Neural progenitor cell (in vitro differentiated cells): ENCODE measurements at regions not wholly inside any gene's neighbourhood (a gene's known extent, or its start where the extent isn't known, plus 50 kb on each side); places are given as distances from the start of the nearest gene placed in this dataset.

Experiments used
- EZH2 ChIP-seq: fragments of 200-600 bp; sonication (generic); IDR thresholded peaks from 2 replicates; pipeline ENCODE4 v1.6.1; 2017; ENCODE audit warnings: antibody characterized with exemption, mild to moderate bottlenecking, moderate library complexity
- EZH2phosphoT487 ChIP-seq: fragments of 200-600 bp; sonication (generic); IDR thresholded peaks from 2 replicates; pipeline ENCODE4 v1.6.1; 2017; ENCODE audit warnings: antibody characterized with exemption
- TF ChIP-seq, protein P1 (sequence below): fragments of 200-600 bp; sonication (generic); IDR thresholded peaks from 2 replicates; pipeline ENCODE4 v1.5.1; 2017; ENCODE audit warnings: antibody characterized with exemption, mild to moderate bottlenecking

DNA sequence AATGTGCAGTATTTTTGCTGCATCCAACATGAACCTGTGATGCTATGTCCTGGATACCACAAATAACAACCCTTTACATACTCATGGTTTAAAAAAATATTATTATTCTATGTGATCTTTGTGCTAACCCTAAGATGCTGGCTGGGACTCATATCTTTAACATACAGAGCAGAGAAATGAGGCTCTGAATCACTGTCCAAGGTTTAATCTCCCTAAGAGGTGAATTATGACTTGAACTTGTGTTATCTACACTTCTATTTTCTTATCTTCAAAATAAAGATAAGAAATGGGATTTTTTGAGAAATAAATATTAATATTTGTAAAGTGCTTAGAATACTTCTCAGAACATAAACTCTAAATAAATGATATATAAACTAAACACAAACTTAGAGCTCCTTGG is 68.8 kb upstream of the GRIA1 start:
- TF ChIP-seq EZH2: no peak
- TF ChIP-seq, protein P1, sequence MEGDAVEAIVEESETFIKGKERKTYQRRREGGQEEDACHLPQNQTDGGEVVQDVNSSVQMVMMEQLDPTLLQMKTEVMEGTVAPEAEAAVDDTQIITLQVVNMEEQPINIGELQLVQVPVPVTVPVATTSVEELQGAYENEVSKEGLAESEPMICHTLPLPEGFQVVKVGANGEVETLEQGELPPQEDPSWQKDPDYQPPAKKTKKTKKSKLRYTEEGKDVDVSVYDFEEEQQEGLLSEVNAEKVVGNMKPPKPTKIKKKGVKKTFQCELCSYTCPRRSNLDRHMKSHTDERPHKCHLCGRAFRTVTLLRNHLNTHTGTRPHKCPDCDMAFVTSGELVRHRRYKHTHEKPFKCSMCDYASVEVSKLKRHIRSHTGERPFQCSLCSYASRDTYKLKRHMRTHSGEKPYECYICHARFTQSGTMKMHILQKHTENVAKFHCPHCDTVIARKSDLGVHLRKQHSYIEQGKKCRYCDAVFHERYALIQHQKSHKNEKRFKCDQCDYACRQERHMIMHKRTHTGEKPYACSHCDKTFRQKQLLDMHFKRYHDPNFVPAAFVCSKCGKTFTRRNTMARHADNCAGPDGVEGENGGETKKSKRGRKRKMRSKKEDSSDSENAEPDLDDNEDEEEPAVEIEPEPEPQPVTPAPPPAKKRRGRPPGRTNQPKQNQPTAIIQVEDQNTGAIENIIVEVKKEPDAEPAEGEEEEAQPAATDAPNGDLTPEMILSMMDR: no peak
- TF ChIP-seq EZH2phosphoT487: no peak
